SU-DHL-6 (cell line): ENCODE measurements at regions not wholly inside any gene's neighbourhood (a gene's known extent, or its start where the extent isn't known, plus 50 kb on each side); places are given as distances from the start of the nearest gene placed in this dataset.

Experiments used
- H2AFZ ChIP-seq: fragments of 200-600 bp; sonication (generic); 2 replicates; pipeline ENCODE4 v1.6.1; 2014; ENCODE audit warnings: low read depth, mild to moderate bottlenecking, moderate library complexity, mixed read lengths, antibody characterized with exemption, low read length; ENCODE audit not compliant: severe bottlenecking
- H3F3A ChIP-seq: fragments of 200-600 bp; shearing (Covaris generic); 2 replicates; pipeline ENCODE4 v1.6.0; 2016; ENCODE audit warnings: antibody characterized with exemption, mild to moderate bottlenecking; ENCODE audit not compliant: insufficient read depth
- H3K27ac ChIP-seq: fragments of 200-600 bp; sonication (generic); 2 replicates; pipeline ENCODE4 v1.5.1; 2016; ENCODE audit warnings: low read depth, mild to moderate bottlenecking, low read length, moderate library complexity, mixed read lengths
- H3K27me3 ChIP-seq: fragments of 200-600 bp; sonication (generic), shearing (Covaris generic); 2 replicates; pipeline ENCODE4 v1.6.0; 2014; ENCODE audit warnings: mild to moderate bottlenecking, low read length
- H3K36me3 ChIP-seq: fragments of 200-600 bp; sonication (generic); 2 replicates; pipeline ENCODE4 v1.6.1; 2014; ENCODE audit warnings: mild to moderate bottlenecking, low read length, mixed read lengths
- H3K4me2 ChIP-seq: fragments of 300-600, 200-600 bp; shearing (Covaris generic), sonication (generic); 2 replicates; pipeline ENCODE4 v1.6.0; 2014; ENCODE audit warnings: low read length, low read depth, mild to moderate bottlenecking; ENCODE audit not compliant: poor library complexity, severe bottlenecking
- H3K4me3 ChIP-seq: fragments of 200-600 bp; sonication (generic); 2 replicates; pipeline ENCODE4 v1.5.1; 2014; ENCODE audit warnings: antibody characterized with exemption, low read length, mild to moderate bottlenecking, mixed read lengths; ENCODE audit not compliant: insufficient read depth, poor library complexity, severe bottlenecking
- H3K79me2 ChIP-seq: fragments of 200-600 bp; sonication (generic); 2 replicates; pipeline ENCODE4 v1.6.1; 2014; ENCODE audit warnings: mild to moderate bottlenecking, low read length, moderate library complexity; ENCODE audit not compliant: insufficient read depth
- H3K9ac ChIP-seq: fragments of 200-600 bp; sonication (generic); 2 replicates; pipeline ENCODE4 v1.7.0; 2014; ENCODE audit warnings: mild to moderate bottlenecking, low read length
- H3K9me2 ChIP-seq: fragments of 200-600 bp; sonication (generic); replicated peaks from 2 replicates; pipeline ENCODE4 v1.6.1; 2014; ENCODE audit warnings: low read length; ENCODE audit not compliant: insufficient read depth
- H3K9me3 ChIP-seq: fragments of 200-600 bp; sonication (generic); 2 replicates; pipeline ENCODE4 v1.6.1; 2014; ENCODE audit warnings: low read length, mixed read lengths; ENCODE audit not compliant: insufficient read depth
- H4K20me1 ChIP-seq: fragments of 200-600 bp; sonication (generic); 2 replicates; pipeline ENCODE4 v1.6.1; 2014; ENCODE audit warnings: low read depth, mild to moderate bottlenecking, antibody characterized with exemption, low read length, moderate library complexity, mixed read lengths
- EZH2phosphoT487 ChIP-seq: fragments of 200-600 bp; sonication (generic), shearing (Covaris generic); conservative IDR thresholded peaks from 2 replicates; pipeline ENCODE4 v1.6.1; 2018; ENCODE audit warnings: mild to moderate bottlenecking, antibody characterized with exemption, low read length, moderate library complexity, mixed read lengths
- TF ChIP-seq, protein P1 (sequence below): fragments of 200-600 bp; sonication (generic); IDR thresholded peaks from one replicate; pipeline ENCODE4 v1.5.1; 2017; ENCODE audit warnings: antibody characterized with exemption, mild to moderate bottlenecking, low read length, moderate library complexity; ENCODE audit not compliant: insufficient read depth, poor library complexity, severe bottlenecking

- H3K27ac ChIP-seq, result no peak overlapping the region
- no peaks in the 10 kb centered on the region for H3K9me3 ChIP-seq
- H3K27me3 ChIP-seq, result no peaks in the 10 kb centered on the region
- H3K9me2 ChIP-seq, result no peaks in the 10 kb centered on the region
- no peak overlapping the region for H3K4me2 ChIP-seq
- H2AFZ ChIP-seq, result no peak overlapping the region
- no peak overlapping the region for H3K4me3 ChIP-seq
- no peak overlapping the region for H3K9ac ChIP-seq
- H3F3A ChIP-seq, result no peaks in the 10 kb centered on the region
- no peaks in the 10 kb centered on the region for H3K79me2 ChIP-seq
- no peak for TF ChIP-seq EZH2phosphoT487
- TF ChIP-seq, protein P1, sequence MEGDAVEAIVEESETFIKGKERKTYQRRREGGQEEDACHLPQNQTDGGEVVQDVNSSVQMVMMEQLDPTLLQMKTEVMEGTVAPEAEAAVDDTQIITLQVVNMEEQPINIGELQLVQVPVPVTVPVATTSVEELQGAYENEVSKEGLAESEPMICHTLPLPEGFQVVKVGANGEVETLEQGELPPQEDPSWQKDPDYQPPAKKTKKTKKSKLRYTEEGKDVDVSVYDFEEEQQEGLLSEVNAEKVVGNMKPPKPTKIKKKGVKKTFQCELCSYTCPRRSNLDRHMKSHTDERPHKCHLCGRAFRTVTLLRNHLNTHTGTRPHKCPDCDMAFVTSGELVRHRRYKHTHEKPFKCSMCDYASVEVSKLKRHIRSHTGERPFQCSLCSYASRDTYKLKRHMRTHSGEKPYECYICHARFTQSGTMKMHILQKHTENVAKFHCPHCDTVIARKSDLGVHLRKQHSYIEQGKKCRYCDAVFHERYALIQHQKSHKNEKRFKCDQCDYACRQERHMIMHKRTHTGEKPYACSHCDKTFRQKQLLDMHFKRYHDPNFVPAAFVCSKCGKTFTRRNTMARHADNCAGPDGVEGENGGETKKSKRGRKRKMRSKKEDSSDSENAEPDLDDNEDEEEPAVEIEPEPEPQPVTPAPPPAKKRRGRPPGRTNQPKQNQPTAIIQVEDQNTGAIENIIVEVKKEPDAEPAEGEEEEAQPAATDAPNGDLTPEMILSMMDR, result no peak
- no peaks in the 10 kb centered on the region for H4K20me1 ChIP-seq
- H3K36me3 ChIP-seq, result no peaks in the 10 kb centered on the region
Measured at GRCh38 chr16:49011901-49012300, 269.7 kb downstream of the CBLN1 start.

- Histone ChIP-seq H3K79me2 (no peaks in the 10 kb centered on the region), H3K9me2 (no peaks in the 10 kb centered on the region), H3F3A (no peaks in the 10 kb centered on the region), H3K9ac (no peak overlapping the region), H4K20me1 (no peaks in the 10 kb centered on the region), H3K27me3 (no peaks in the 10 kb centered on the region), H3K36me3 (no peaks in the 10 kb centered on the region), H3K4me3 (no peak overlapping the region), H3K27ac (no peak overlapping the region), H3K9me3 (no peaks in the 10 kb centered on the region; the same call in 1 of the 2 replicates), H3K4me2 (no peak overlapping the region), H2AFZ (no peak overlapping the region)
- no peak for TF ChIP-seq EZH2phosphoT487
- TF ChIP-seq, protein P1, result no peak
Measured at GRCh38 chr16:49010879-49011278, 270.8 kb downstream of the CBLN1 start.

- Histone ChIP-seq H3K9me2 (no peaks in the 10 kb centered on the region), H3K79me2 (no peaks in the 10 kb centered on the region), H3K9me3 (no peaks in the 10 kb centered on the region; the same call in 1 of the 2 replicates), H3K36me3 (no peaks in the 10 kb centered on the region), H4K20me1 (no peaks in the 10 kb centered on the region), H3K4me2 (no peak overlapping the region), H3K9ac (no peak overlapping the region), H3F3A (no peaks in the 10 kb centered on the region), H3K4me3 (no peak overlapping the region), H2AFZ (no peak overlapping the region), H3K27me3 (no peaks in the 10 kb centered on the region), H3K27ac (no peak overlapping the region)
- TF ChIP-seq, protein P1, result no peak
- no peak for TF ChIP-seq EZH2phosphoT487
Measured at GRCh38 chr16:49010396-49010795, 271.2 kb downstream of the CBLN1 start.
